A549 (cell line): ENCODE measurements at regions not wholly inside any gene's neighbourhood (a gene's known extent, or its start where the extent isn't known, plus 50 kb on each side); places are given as distances from the start of the nearest gene placed in this dataset.

Experiments
- ATAC-seq, 2 experiments: fragments of 200-7000 bp in 1 of 2; fragments of >200 bp in 1 of 2; cut with Nextera tagmentation in 1 of 2; cut with Tn5 transposase in 1 of 2; 3 replicates each; pipeline versions ENCODE4 v1.8.0 to v1.9.1; 2018 to 2020; ENCODE audit warnings: mild to moderate bottlenecking in 1 of 2, moderate library complexity in 1 of 2
- CTCF ChIA-PET: fragments of 300-600 bp; sonication (Branson Sonifier 250); formaldehyde crosslinking; extraction: SDS; loops from one replicate; lab custom pipeline; 2021; ENCODE audit warnings: antibody characterized with exemption, inconsistent platforms; lab: Yijun Ruan, JAX
- POLR2A ChIA-PET: fragments of 350-600 bp; formaldehyde crosslinking; extraction: SDS; loops from one replicate; lab custom pipeline; 2021; ENCODE audit warnings: antibody characterized with exemption, inconsistent platforms; lab: Yijun Ruan, JAX
- DNase-seq, 2 experiments: peaks; one replicate each; pipeline versions ENCODE4 v3.0.0 to v3.0.0-alpha.2; 2011 to 2016; ENCODE audit warnings: low read depth in 1 of 2, low spot score in 1 of 2
- FAIRE-seq: peaks from 2 replicates; lab custom pipeline; 2011; peaks lifted over from hg19 to GRCh38; lab: Jason Lieb, UNC
- H3K27ac ChIP-seq, 2 experiments: fragments of >200 bp; sonication (Bioruptor Twin); formaldehyde crosslinking; 3 replicates each; pipeline ENCODE4 v1.5.1; 2016 to 2017
- H3K4me1 ChIP-seq: fragments of >200 bp; sonication (Bioruptor Twin); formaldehyde crosslinking; 3 replicates; pipeline ENCODE4 v1.6.1; 2016
- H3K4me2 ChIP-seq: fragments of >200 bp; sonication (Bioruptor Twin); formaldehyde crosslinking; 3 replicates; pipeline ENCODE4 v1.6.1; 2016
- H3K4me3 ChIP-seq: fragments of >200 bp; sonication (Bioruptor Twin); formaldehyde crosslinking; 3 replicates; pipeline ENCODE4 v1.5.1; 2016
- H3K9me3 ChIP-seq: fragments of >200 bp; sonication (Bioruptor Twin); formaldehyde crosslinking; 3 replicates; pipeline ENCODE4 v1.6.1; 2016
- BCL3 ChIP-seq: fragments of >200 bp; sonication (Bioruptor Twin); formaldehyde crosslinking; IDR thresholded peaks from 3 replicates; pipeline ENCODE4 v1.6.1; 2016
- CBX8 ChIP-seq: fragments of 200-600 bp; sonication (generic); IDR thresholded peaks from 2 replicates; pipeline ENCODE4 v1.6.1; 2016
- CHD2 ChIP-seq: fragments of 150-350 bp; IDR thresholded peaks from 2 replicates; pipeline ENCODE4 v1.6.1; 2014; ENCODE audit warnings: low read length; ENCODE audit not compliant: partially characterized antibody
- EHMT2 ChIP-seq: fragments of 200-600 bp; sonication (generic); IDR thresholded peaks from 2 replicates; pipeline ENCODE4 v1.6.1; 2016; ENCODE audit warnings: antibody characterized with exemption, low read depth, mild to moderate bottlenecking, moderate library complexity
- ESRRA ChIP-seq: fragments of 150-350 bp; IDR thresholded peaks from 2 replicates; pipeline ENCODE4 v1.6.1; 2014; ENCODE audit warnings: mild to moderate bottlenecking, low read length, borderline replicate concordance
- HOXA7 ChIP-seq: fragments of 250-450 bp; sonication (Bioruptor Pico); IDR thresholded peaks from 2 replicates; pipeline ENCODE4 v1.5.0; 2020; ENCODE audit warnings: mild to moderate bottlenecking, moderate library complexity
- HOXB13 ChIP-seq: fragments of 250-450 bp; sonication (Bioruptor Pico); IDR thresholded peaks from 2 replicates; pipeline ENCODE4 v1.5.0; 2020; ENCODE audit warnings: low read depth, mild to moderate bottlenecking, moderate library complexity
- HOXB5 ChIP-seq: fragments of 250-450 bp; sonication (Bioruptor Pico); IDR thresholded peaks from 2 replicates; pipeline ENCODE4 v1.5.0; 2020; ENCODE audit warnings: mild to moderate bottlenecking, moderate library complexity
- JUN ChIP-seq, 2 experiments: fragments of >200 bp; sonication (Bioruptor Twin); formaldehyde crosslinking; IDR thresholded peaks; 2 replicates in 1 of 2; 3 replicates in 1 of 2; pipeline ENCODE4 v1.6.1; 2016 to 2017
- MAZ ChIP-seq: fragments of 150-350 bp; IDR thresholded peaks from 2 replicates; pipeline ENCODE4 v1.6.1; 2014; ENCODE audit warnings: antibody characterized with exemption, low read depth, low read length, borderline replicate concordance
- POLR2A ChIP-seq: IDR thresholded peaks from 2 replicates; pipeline ENCODE4 v1.6.1; 2012; ENCODE audit warnings: mild to moderate bottlenecking, low read length
- POLR2AphosphoS2 ChIP-seq: conservative IDR thresholded peaks from 2 replicates; pipeline ENCODE4 v1.6.1; 2012; ENCODE audit warnings: low read length, improper control_type of control experiment, inconsistent platforms
- RNF2 ChIP-seq: fragments of 200-600 bp; sonication (generic); IDR thresholded peaks from 2 replicates; pipeline ENCODE4 v1.6.1; 2016; ENCODE audit warnings: low read depth, mild to moderate bottlenecking, antibody characterized with exemption, moderate library complexity, borderline replicate concordance
- SMC3 ChIP-seq: fragments of >200 bp; sonication (Bioruptor Twin); formaldehyde crosslinking; IDR thresholded peaks from 3 replicates; pipeline ENCODE4 v1.6.1; 2018; ENCODE audit warnings: inconsistent platforms
- TP53 ChIP-seq: fragments of 250-450 bp; sonication (Bioruptor Pico); IDR thresholded peaks from 2 replicates; pipeline ENCODE4 v1.5.0; 2021; ENCODE audit warnings: mild to moderate bottlenecking, moderate library complexity
- ZC3H11A ChIP-seq: fragments of 450-650 bp; IDR thresholded peaks from 2 replicates; pipeline ENCODE4 v1.6.1; 2014; ENCODE audit warnings: antibody characterized with exemption, mild to moderate bottlenecking
- ZFP36 ChIP-seq: fragments of 450-650 bp; IDR thresholded peaks from 2 replicates; pipeline ENCODE4 v1.6.1; 2014; ENCODE audit warnings: borderline replicate concordance; ENCODE audit not compliant: partially characterized antibody
- ZSCAN20 ChIP-seq: fragments of 250-450 bp; sonication (Bioruptor Pico); IDR thresholded peaks from 2 replicates; pipeline ENCODE4 v1.8.0; 2022; ENCODE audit warnings: mild to moderate bottlenecking, moderate library complexity
- WGBS: methylation state at CpG from one replicate; pipeline ENCODE4 v1.1.6; 2017; ENCODE audit errors: missing lambda C conversion rate; 5-methylcytosine and 5-hydroxymethylcytosine counted together
- TF ChIP-seq, protein P1 (sequence below): IDR thresholded peaks from 2 replicates; pipeline ENCODE4 v1.6.1; 2012
- TF ChIP-seq, protein P2 (sequence below): fragments of 150-350 bp; IDR thresholded peaks from 2 replicates; pipeline ENCODE4 v1.6.1; 2014; ENCODE audit warnings: low read depth, mild to moderate bottlenecking, low read length
- TF ChIP-seq, protein P3 (sequence below): fragments of >200 bp; sonication (Bioruptor Twin); formaldehyde crosslinking; IDR thresholded peaks from 2 replicates; pipeline ENCODE4 v1.6.1; 2016

DNA sequence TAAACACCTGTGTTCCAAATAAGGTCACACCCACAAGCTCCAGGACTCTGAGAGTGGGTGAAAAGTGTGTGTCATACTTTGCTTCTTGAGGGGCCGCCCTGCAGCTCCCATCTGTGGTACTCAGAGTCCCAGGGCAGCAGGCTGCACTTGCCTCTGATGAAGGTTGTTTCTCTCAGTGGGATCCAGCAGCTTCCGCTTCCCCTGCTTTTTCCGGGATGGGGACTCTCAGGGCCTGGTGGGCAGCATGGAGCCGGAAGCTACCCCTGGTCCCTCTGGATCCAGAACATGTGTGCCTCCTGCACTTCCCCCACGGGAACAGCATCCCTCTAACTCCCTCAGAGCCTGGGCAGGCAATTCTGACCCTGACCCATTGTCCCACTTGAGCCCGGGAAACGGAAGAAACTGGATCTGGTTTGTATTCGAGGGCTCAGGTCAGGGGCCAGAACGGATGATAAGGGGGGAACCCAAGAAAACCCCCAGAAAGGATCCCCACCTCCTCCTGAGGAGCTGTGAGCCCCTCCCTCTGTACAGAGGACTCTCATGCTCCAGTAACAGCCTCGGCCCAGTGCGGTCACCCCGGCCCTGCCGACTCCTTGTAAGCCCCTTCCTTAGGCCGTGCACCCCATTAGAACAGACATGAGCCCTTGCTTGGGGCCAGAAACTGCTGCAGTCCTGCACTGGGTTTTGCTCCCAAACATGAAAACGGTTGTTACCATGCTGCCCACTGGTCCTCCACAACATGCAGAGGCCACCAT is 189.5 kb upstream of the C1orf174 start (continued):
- TF ChIP-seq CBX8, result no peak

- WGBS, result 0% methylated on average over 2 of the region's 5 CpGs
- no peak for ATAC-seq
- TF ChIP-seq ESRRA (no peak), MAZ (no peak), CBX8 (no peak), CHD2 (no peak), SMC3 (no peak), ZSCAN20 (no peak), JUN (IDR thresholded peaks at IDR 0.05) (no peak), EHMT2 (no peak), BCL3 (no peak), RNF2 (no peak), POLR2AphosphoS2 (no peak), ZC3H11A (no peak), ZFP36 (no peak), HOXB5 (CRISPR knock-in tag) (no peak), TP53 (CRISPR knock-in tag) (no peak)
- TF ChIP-seq, protein P1, sequence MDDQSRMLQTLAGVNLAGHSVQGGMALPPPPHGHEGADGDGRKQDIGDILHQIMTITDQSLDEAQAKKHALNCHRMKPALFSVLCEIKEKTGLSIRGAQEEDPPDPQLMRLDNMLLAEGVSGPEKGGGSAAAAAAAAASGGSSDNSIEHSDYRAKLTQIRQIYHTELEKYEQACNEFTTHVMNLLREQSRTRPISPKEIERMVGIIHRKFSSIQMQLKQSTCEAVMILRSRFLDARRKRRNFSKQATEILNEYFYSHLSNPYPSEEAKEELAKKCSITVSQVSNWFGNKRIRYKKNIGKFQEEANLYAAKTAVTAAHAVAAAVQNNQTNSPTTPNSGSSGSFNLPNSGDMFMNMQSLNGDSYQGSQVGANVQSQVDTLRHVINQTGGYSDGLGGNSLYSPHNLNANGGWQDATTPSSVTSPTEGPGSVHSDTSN, result no peak
- TF ChIP-seq, protein P2, sequence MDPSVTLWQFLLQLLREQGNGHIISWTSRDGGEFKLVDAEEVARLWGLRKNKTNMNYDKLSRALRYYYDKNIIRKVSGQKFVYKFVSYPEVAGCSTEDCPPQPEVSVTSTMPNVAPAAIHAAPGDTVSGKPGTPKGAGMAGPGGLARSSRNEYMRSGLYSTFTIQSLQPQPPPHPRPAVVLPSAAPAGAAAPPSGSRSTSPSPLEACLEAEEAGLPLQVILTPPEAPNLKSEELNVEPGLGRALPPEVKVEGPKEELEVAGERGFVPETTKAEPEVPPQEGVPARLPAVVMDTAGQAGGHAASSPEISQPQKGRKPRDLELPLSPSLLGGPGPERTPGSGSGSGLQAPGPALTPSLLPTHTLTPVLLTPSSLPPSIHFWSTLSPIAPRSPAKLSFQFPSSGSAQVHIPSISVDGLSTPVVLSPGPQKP, result no peak
- TF ChIP-seq, protein P3, sequence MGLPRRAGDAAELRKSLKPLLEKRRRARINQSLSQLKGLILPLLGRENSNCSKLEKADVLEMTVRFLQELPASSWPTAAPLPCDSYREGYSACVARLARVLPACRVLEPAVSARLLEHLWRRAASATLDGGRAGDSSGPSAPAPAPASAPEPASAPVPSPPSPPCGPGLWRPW, result no peak
- no peaks in the 10 kb centered on the region for H3K4me1 ChIP-seq
- no peak for FAIRE-seq
- DNase-seq, result no peak
- no peak overlapping the region for H3K4me2 ChIP-seq
- ChIA-PET POLR2A (no interaction called here), CTCF (no interaction called here)
- H3K27ac ChIP-seq, result no peak overlapping the region
- no peak overlapping the region for H3K4me3 ChIP-seq
- no peaks in the 10 kb centered on the region; the same call in 2 of the 3 replicates for H3K9me3 ChIP-seq
Observed at GRCh38 chr1:4090556-4090955, 190.5 kb upstream of the C1orf174 start.

DNA sequence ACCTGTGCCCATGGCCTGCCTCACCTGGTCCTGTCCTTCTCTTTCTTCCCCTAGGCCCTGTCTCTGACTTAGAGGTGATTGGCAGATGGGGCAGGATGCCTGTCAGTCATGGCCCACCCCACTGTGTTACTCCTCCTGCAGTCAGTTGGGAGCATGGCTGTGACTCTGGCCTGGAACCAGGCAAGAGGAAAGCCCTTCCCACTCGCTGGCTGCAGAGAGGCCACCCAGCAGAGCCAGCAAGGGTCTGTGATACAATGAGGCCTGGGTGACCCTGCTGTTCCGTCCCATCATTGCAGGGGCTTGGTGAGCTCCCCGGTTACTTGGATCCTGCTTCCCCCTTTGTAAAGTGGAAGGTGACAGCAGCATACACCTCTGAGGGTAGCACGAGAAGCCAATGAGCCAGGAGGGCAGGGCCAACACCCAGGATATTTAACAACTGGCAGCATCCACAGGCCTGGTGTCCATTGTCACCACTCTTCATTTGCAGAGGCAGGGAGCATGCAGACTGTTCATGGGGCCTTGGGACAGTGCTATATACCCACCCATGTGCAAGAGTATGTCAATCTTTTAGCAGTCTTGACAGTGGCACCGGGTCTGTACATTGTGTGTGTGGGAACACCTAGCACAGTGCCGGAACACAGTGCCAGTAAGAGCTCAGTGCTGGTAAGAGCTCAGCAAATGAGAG is 191.0 kb upstream of the C1orf174 start:
- ATAC-seq, result no peak
- ChIA-PET POLR2A (no interaction called here), CTCF (no interaction called here)
- H3K27ac ChIP-seq, result no peak overlapping the region
- DNase-seq, result no peak
- FAIRE-seq, result no peak
- no peak overlapping the region for H3K4me2 ChIP-seq
- TF ChIP-seq HOXA7 (CRISPR knock-in tag) (no peak), HOXB13 (CRISPR knock-in tag) (no peak), POLR2A (no peak)
- no peak overlapping the region for H3K4me3 ChIP-seq
- H3K9me3 ChIP-seq, result peaks cover 2% of the 10 kb centered on the region; the same call in 1 of the 3 replicates
- H3K4me1 ChIP-seq, result no peaks in the 10 kb centered on the region
- 0% methylated on average over 1 of the region's 6 CpGs for WGBS
